ENCODE measurements at regions not wholly inside any gene's neighbourhood (a gene's known extent, or its start where the extent isn't known, plus 50 kb on each side); places are given as distances from the start of the nearest gene placed in this dataset.

- DNase-seq (ENCODE audit: low spot score): no peak
- TF ChIP-seq, protein P1, sequence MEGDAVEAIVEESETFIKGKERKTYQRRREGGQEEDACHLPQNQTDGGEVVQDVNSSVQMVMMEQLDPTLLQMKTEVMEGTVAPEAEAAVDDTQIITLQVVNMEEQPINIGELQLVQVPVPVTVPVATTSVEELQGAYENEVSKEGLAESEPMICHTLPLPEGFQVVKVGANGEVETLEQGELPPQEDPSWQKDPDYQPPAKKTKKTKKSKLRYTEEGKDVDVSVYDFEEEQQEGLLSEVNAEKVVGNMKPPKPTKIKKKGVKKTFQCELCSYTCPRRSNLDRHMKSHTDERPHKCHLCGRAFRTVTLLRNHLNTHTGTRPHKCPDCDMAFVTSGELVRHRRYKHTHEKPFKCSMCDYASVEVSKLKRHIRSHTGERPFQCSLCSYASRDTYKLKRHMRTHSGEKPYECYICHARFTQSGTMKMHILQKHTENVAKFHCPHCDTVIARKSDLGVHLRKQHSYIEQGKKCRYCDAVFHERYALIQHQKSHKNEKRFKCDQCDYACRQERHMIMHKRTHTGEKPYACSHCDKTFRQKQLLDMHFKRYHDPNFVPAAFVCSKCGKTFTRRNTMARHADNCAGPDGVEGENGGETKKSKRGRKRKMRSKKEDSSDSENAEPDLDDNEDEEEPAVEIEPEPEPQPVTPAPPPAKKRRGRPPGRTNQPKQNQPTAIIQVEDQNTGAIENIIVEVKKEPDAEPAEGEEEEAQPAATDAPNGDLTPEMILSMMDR (IDR thresholded peaks at IDR 0.05; ENCODE audit: extremely low read depth, missing control alignments): no peak
These were observed 922.4 kb upstream of the ADGRL2 start for GRCh38 chr1:80878343-80878742.

GRCh38 chr1:80876035-80876434 lies 924.7 kb upstream of the ADGRL2 start:
- DNase-seq (ENCODE audit: low spot score): no peak
- TF ChIP-seq, protein P1 (IDR thresholded peaks at IDR 0.05; ENCODE audit: extremely low read depth, missing control alignments): no peak

GRCh38 chr1:80869299-80869698 lies 931.4 kb upstream of the ADGRL2 start:
- TF ChIP-seq, protein P1 (IDR thresholded peaks at IDR 0.05; ENCODE audit: extremely low read depth, missing control alignments): no peak
- DNase-seq (ENCODE audit: low spot score): no peak

GRCh38 chr1:80847904-80848303 lies 952.8 kb upstream of the ADGRL2 start:
- TF ChIP-seq, protein P1 (IDR thresholded peaks at IDR 0.05; ENCODE audit: extremely low read depth, missing control alignments): no peak
- no peak for DNase-seq (ENCODE audit: low spot score)

DNA sequence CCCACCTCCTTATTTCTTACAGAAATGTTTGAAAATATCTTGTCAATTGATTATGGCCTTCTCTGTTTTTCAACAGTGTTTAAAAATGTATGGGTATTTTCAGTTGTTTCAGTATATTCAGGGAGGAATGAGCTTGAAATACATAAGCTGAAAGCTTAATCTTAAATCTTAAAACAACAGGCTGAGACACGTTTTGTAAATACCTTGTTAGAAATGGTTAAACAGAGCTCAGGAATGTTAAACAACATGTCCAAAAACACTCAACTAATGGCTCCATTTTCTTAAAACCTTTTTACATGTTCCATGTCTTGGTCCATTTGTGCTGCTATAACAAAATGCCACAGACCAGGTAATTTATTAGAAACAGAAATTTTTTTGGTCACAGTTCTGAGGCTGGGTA lies 953.8 kb upstream of the ADGRL2 start:
- TF ChIP-seq, protein P1 (IDR thresholded peaks at IDR 0.05; ENCODE audit: extremely low read depth, missing control alignments): no peak

DNA sequence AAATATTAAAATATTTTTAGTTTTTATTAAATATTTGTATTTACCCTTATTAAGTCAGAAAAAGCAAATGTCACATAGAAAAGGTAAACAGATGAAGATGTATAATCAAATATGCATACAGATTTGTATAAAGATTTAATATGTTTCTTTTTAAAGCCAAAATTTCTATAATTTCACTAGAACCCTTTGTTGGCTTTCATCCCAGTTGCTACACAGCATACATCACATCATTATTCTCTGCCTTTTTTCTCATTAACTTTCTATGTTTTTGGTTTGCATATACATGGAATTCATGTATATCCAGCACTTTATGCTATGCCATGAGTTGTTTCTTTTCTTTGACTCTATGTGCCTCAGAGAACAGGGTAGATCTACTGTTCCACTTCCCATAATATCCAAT lies 957.9 kb upstream of the ADGRL2 start:
- DNase-seq (ENCODE audit: low spot score): no peak
- TF ChIP-seq, protein P1 (IDR thresholded peaks at IDR 0.05; ENCODE audit: extremely low read depth, missing control alignments): no peak

More for the DNA sequence above, 953.8 kb upstream of the ADGRL2 start:
- no peak for DNase-seq (ENCODE audit: low spot score)

- TF ChIP-seq, protein P1 (IDR thresholded peaks at IDR 0.05; ENCODE audit: extremely low read depth, missing control alignments): no peak
- DNase-seq (ENCODE audit: low spot score): no peak
These were observed 959.5 kb upstream of the ADGRL2 start for GRCh38 chr1:80841261-80841660.
